HG03039 (cell line): ENCODE measurements at regions not wholly inside any gene's neighbourhood (a gene's known extent, or its start where the extent isn't known, plus 50 kb on each side); places are given as distances from the start of the nearest gene placed in this dataset.
"Not testable (repeated sequence)": the region's sequence is repeated elsewhere in the genome, so short reads cannot be mapped to it uniquely, and the experiment has no call there.

Experiments used
- ATAC-seq: cut with Tn5 transposase; IDR thresholded peaks from one replicate; pipeline ENCODE4 v1.9.1; 2021; ENCODE audit warnings: mild to moderate bottlenecking, moderate library complexity; ENCODE audit not compliant: unreplicated experiment

DNA sequence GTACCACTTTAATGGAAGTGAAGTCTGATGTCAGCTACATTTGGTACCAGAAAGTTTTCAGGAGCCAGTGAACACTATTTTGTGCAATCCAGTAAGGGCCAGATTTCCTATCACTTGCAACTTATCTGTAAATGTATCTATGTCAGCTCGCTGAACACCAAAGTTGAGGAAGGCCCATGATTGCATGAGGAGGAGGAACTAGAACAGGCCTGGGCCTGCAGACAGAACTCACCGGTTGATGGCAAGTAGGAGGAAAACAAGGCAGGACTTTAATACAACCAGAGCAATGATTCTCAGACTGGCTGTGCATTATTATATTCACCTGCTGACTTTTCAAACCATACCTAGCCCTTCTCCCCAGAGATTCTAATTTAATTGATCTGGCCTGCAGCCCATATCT lies 540.2 kb downstream of the CETN3 start:
- ATAC-seq: no peak

DNA sequence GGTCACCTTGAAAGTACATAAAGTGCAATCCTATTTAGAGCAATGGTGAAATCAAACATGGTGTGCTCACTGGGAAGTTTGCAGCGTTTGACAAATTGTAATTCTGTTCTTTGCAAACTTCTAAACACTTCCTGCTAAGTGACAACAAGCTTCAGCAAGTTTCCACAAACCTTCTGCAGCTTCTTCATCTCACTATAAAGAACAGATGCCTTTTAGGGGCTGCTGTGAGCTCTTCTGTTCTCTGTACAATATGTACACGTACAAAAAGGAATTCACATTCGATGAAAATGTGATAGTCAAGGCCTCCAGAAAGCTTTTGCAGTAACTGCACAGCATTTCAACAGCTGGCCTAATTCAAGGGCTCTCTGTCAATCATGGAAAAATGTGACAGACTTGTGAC lies 543.1 kb downstream of the CETN3 start:
- no peak for ATAC-seq

DNA sequence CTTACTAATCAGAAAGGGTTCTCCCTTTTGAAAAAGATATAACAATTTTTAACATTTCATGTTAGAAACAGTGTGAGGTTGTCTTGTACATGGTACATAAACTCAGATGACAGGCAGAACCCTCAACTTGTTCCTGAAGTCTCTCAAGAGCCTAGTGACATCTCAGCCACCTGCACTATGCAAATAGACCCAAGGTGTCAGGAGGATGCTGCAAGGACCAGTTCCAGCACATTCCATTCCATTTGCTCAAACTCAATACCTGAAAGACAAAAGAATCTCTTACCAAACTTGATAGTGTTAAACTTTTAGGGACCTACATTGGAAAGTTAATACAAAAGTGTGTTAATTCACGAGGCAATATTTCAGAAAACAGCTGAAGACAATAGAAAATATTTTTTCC lies 544.6 kb downstream of the CETN3 start:
- ATAC-seq: no peak

DNA sequence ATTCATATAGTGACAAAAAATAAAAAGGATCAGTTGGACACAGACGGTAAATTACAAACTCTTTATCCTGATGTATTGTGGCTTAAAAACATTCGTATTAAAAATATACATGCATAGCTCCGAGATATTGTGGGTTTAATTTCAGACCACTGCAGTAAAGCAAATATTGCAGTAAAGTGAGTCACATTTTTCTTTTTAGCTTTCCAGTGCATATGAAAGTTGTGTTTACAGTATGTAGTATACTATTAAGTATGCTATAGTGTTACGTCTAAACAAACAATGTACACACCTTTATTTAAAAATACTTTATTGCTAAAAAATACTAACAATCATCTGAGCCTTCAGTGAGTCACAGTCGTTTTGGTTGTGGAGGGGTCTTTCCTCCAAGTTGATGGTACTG lies 551.8 kb downstream of the CETN3 start:
- ATAC-seq: no peak

DNA sequence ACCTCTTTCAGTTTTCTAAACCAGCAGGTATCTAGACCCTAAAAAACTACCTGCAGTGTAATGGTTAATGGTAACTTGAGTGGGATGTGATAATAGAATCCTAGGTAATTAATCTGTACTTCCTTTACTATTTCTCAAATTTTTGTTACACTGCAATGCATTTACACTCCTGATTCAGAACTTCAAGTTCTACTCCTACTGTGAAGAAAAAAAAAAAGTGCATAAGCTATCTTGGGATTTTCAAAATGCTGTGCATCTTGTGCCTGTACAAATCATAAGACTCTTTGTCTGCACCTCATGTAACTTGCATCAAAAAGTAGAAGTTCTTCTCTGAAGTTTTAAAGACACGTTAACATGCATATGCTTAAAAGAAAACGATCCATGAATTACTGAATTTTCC lies 554.1 kb downstream of the CETN3 start:
- ATAC-seq: no peak

DNA sequence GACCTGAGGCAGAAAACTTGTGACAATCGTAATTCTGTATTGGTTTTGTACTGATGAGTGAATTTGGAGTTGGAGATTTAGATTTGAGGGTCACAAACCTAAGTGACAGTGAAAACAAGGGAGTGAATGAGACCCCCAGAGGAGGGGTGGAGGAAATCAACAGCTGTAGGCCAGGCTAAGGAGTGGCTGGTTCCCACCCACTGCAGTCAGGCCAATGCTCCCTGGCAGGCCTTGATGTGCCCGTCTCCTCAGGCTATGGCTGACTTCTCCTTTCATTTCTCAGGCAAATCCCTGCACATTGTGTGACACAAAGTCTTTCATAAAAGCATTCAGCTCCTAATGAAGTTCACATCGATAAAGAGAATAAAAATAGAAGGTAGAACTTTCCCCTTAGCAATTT lies 557.6 kb downstream of the CETN3 start:
- ATAC-seq: no peak

DNA sequence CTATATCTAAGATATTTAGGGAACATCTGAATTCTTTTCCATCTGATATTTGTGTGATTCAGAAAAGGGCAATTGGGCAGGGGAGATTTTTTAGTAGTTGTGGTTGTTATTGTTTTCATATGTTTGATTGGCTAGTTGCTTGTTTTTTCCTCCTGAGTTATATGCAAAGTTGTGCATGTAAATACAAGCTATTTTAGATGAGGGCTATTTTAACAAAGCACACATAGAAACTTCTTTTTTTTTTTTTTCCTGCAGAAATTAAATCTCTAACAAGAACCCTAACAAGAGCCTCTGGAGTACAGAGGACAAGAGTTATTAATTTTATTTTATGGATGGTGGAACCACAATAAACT lies 559.1 kb downstream of the CETN3 start:
- no peak for ATAC-seq

DNA sequence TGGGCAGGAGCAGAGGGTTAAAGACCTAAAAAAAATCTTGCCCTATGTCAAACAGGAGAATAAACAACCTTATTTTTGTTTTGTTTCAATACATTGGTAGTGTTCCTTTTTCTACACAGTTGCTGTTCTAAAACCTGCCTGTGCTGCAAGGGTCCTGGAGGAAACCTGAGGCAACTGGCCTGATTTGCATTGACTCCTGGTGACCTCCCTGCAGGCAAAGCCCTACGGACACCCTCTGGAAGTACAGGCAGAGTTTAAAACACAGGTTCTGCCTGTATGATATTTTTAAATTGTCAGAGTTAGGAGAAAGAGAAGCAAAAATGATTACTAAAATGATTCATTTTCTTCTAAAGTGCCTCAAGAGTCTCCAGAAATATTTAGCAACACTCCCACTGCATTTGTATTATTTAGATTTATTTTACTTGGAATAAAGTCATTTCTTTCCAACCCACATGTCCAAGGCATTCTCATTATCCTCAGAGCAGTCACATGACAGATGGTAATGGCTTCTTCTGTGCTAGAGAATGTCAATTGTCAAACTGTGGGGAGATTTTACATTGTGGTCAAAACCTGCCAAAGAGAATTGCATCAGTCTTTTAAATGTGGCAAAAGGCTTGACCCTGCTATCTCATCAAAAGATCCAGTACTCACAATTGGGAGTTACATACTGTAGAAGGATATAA lies 559.6 kb downstream of the CETN3 start:
- no peak for ATAC-seq

DNA sequence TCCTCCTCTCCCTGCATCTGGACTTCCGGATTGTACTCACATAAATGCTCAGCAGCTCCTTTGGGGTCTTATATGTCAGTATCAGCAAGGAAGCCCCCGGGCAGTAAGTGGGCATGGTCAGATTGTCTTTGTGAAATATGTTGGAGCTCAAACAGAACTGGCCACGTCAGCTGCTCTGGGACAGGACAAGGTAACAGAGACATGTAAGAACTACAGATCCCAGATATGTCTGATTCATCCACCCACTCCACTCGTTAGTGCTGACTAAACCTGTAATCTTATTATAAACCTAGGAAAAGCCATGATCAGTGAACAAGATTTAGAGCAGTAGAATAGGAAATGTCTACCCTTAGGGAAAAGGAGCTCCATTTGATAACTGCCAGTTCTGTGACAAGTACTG lies 561.8 kb downstream of the CETN3 start:
- ATAC-seq: no peak

DNA sequence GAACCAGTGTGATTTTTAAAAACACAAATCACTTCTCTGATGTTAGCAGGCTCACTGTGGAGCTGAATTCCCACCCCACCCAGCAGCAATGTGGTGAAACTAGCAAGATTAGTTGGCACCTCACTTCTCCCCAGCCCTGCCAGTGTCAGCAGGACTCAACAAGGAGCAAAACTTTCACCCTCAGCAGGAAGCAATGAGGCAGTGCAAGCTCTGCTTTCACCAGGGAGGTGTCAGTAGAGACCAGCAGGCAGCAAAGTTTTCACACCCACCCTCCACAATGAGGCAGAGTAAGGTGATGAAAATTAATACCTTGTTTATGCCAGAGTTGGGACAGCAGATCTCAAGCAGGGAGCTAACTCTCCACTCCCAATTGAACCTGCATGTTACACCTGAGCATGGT lies 565.0 kb downstream of the CETN3 start:
- ATAC-seq: no peak

DNA sequence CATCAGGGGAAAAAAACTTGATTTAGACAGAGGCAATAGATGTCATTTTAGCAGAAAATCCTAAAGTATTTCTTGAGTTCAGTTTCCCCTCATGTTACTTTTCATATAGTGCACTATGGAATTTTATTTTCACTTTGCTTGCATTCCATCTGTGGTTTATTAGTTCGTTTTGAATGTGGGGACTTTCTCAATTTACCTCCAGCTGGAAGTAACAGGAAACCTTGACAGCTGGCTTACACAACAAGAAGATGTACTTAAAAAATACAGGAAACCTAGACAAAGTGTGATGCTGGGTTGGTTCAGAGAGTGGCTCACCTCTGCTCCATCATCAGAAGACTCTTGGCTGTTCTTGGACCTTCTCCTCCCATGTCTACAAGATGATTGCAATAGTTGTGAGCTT lies 567.0 kb downstream of the CETN3 start:
- no peak for ATAC-seq

DNA sequence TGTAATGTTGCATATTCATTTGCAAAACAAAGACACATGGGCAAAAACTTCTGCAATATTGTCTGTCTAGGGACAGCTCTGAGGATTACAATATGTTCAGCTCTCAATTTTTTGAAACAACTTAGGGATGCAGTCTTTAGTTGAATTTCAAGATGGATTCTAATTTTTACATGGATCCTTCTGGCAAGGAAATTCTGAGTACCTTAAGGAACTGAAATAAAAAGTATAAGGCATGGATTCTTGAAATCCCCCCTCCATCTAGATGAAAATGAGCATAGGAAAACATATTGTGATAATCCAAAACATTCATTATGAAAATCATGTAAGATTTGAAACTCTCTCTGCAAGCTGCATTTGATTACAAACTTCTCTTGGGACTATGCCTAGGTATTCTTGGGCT lies 568.6 kb downstream of the CETN3 start:
- ATAC-seq: no peak

DNA sequence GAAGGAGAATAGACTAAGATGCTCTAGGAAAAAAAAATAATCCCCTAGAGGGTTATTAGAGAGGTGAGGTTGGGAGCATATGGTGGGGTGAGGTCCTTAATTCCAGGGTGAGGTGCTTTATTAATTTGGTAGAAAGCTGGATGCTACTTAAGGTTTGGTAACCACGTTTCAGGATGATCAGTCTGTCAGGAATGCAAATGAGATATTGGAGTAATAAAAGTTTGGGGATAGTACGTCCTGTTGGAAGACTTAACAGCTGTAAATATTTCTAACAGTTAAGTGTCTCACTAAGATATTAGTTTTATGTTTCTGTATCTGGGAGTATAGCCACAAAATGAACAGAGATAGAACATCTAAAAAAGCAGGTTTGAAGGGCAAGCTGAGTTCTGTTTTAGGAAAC lies 578.9 kb downstream of the CETN3 start:
- no peak for ATAC-seq

DNA sequence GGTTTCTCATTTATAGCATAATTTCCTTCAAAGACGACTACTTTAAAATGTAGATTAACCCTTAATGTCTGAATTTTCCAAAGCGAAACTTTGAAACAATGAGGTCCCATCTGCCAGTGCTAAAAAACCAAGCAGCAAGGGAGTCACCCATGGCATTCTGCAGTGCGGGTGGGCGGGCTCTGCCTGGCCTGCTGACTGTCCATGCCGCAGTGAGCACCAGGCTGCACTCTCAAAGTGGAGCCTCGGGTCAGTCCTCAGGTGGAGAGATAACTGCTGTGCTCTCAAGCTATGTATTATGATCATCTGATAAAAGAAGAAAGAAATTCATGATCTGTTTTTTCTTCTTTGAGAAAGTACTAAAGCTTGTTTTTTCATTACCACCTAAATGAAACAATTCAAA lies 581.6 kb downstream of the CETN3 start:
- ATAC-seq: no peak

DNA sequence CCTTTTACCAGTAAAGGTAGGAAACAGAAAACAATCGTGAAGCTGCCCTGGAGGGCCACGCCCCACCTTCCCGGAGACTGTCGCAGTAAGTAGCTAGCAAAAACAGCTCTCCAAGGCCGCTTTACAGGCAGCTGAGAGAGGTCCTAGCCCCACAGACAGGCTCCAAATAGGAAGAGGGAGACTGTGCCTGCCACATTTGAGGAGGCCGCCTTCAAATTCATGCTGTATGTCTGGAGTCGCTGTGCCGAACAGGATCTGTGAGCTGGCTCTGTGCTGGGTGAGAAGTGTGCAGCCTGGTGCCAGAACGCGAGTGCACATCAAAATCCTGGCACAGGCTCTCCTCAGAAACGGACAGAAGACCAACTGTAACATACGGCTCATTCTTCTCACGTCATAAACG lies 582.2 kb downstream of the CETN3 start:
- no peak for ATAC-seq

DNA sequence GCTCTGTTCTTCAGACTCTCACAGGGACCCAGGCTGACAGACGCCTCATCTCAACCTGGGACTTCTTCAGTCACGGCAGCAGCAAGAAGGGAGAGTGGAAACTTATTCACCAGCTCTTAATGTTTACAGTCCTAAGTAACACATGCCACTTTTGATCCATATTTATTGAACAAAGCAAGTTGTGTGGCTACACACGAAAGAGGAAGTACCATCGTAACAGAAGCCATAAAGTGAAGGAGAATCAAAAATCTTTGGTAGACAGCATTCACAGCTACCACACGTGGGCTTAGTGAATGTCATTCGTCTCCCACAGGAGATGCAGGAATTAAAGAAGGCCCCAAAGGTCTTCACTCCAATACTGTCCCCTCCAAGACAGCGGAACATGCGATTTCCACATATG lies 582.6 kb downstream of the CETN3 start:
- ATAC-seq: no peak

DNA sequence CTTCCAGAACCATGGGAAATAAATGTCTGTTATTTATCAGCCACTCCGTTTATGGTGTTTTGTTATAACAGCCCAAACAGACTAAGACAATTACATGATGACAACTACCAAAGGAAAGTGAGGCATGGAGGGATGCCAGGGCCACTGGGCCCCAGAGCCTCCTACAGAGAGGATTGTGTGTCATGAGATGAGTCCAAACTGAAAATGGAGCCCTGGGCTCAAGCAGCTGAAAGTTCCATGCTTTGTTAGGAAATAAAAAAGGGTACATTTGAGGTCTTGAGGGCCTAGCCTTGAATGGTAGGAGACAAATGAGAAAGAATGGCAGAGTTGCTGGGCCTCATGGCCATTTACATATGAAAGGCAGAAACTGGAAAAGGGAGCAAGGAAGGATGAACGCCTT lies 586.5 kb downstream of the CETN3 start:
- ATAC-seq: no peak

DNA sequence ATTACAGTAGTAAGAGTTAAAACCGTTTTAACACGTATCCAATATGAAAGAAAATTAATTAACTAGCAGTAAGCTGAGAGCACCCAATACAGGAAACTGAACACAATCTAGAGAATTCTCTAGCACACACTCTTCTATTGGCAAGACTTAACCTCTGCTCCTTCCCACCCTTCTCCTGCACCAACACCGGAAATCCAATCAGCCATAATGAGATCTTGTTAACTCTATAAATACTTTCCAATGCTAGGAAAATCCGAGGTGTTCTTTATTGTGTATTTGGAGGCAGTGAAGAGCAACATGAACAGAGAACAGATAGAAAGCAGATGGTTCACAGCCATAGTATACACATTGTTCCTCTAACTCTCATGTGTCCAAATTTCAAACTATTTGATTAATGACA lies 591.7 kb downstream of the CETN3 start:
- no peak for ATAC-seq

DNA sequence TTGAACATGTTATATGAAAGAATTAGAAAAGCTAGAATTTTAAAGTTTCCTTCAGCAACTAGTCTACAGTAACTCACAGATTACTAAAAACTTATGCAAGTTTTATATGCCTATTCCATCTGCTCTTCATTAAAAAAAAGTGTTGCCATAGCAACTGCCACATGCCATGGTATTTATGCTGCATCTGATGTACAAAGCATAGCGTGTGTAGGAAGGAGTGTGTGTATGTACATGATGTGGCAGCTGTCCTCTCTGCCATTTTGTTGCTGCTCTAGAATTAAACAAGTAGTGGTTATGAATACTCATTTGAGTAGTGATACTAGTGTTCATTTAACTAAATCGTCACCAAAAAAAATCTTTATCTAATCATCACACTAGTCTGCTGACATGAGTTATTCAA lies 593.5 kb downstream of the CETN3 start:
- ATAC-seq: no peak

DNA sequence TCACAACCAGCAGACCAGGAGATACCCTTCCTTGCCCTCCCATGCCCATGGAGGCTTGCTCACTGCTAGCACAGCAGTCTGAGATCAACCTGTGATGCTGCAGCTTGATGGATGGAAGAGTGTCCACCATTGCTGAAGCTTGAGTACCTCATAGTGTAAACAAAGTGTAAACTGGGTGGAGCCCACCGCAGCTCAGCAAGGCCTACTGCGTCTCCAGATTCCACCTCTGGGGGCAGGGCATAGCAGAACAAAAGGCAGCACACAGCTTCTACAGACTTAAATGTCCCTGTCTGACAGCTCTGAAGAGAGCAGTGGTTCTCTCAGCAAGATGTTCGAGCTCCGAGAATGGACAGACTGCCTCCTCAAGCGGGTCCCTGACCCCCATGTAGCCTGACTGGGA lies 608.8 kb downstream of the CETN3 start:
- ATAC-seq: not testable (repeated sequence)

DNA sequence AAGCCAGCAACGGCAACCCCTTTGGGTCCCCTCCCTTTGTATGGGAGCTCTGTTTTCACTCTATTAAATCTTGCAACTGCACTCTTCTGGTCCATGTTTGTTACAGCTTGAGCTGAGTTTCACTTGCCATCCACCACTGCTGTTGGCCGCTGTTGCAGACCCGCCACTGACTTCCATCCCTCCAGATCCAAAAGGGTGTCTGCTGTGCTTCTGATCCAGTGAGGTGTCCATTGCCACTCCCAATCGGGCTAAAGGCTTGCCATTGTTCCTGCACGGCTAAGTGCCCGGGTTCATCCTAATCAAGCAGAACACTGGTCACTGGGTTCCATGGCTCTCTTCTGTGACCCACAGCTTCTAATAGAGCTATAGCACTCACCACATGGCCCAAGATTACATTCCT lies 615.1 kb downstream of the CETN3 start:
- ATAC-seq: not testable (repeated sequence)

DNA sequence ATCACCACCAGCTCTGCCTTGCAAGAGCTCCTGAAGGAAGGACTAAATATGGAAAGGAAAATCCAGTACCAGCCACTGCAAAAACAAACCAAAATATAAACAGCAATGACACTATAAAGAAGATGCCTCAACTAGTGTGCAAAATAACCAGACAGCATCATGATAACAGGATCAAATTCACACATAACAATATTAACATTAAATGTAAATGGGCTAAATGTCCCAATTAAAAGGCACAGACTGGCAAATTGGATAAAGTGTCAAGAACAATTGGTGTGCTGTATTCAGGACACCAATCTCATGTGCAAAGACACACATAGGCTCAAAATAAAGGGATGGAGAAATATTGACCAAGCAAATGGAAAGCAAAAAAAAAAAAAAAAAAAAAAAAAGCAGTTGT lies 629.8 kb downstream of the CETN3 start:
- ATAC-seq: not testable (repeated sequence)

DNA sequence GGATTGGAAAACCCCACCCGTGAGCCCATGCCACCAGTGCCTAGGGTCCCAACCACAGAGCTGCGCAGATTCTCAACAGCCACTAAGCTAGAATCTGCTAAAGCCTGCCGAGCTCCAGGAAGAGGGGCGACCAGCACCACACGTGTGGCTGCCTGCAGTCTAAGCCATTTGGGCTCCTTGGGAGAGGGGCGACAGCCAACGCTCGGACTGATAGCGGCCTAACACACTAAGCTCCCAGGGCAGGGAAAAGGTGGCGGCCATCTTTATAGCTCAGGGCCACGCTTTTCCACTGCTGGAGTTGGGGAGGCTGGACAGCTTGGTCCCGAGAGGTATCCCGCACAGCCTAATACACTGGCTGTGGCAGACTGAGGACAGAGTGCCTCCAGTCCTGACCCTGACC lies 631.8 kb downstream of the CETN3 start:
- ATAC-seq: no peak

DNA sequence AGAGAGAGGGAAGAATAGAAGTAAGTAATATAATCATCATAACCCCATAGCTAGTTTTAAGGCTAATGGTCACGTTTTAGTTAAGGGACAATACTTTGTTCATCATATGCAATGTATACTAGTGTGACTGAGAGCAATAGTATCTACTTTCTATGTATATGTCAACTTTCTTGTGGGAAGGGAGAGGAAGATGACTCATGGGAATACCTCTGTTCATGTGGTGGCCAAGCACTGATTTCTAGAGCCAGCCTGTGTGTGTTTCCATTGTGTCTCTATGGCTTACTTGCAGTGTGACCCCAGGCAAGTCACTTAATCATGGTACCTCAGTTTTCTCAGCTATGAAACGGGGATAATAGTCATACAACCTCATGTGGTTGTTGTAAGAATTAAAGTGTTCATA lies 639.6 kb downstream of the CETN3 start:
- ATAC-seq: no peak
